Activated T-cell treated with anti-CD3 and anti-CD28 coated beads, Interleukin-2, amount 50 U/mL, for 24 hours (primary cell): ENCODE measurements at regions not wholly inside any gene's neighbourhood (a gene's known extent, or its start where the extent isn't known, plus 50 kb on each side); places are given as distances from the start of the nearest gene placed in this dataset.

Experiments used
- DNase-seq: peaks from one replicate; pipeline ENCODE4 v3.0.0-alpha.2; 2020
- H3K27ac Mint-ChIP-seq: 2 replicates; pipeline ENCODE4 v1.8.0; 2020; ENCODE audit warnings: mild to moderate bottlenecking, mixed read lengths
- H3K27me3 Mint-ChIP-seq: 2 replicates; pipeline ENCODE4 v1.8.0; 2020; ENCODE audit warnings: mixed read lengths
- H3K36me3 Mint-ChIP-seq: 2 replicates; pipeline ENCODE4 v1.8.0; 2020; ENCODE audit warnings: low read depth, mixed read lengths
- H3K4me1 Mint-ChIP-seq: 2 replicates; pipeline ENCODE4 v1.8.0; 2020; ENCODE audit warnings: low read depth, mixed read lengths
- H3K4me3 Mint-ChIP-seq: 2 replicates; pipeline ENCODE4 v1.8.0; 2020; ENCODE audit warnings: mild to moderate bottlenecking, moderate library complexity, mixed read lengths
- H3K9me3 Mint-ChIP-seq: 2 replicates; pipeline ENCODE4 v1.8.0; 2020; ENCODE audit warnings: mixed read lengths

- DNase-seq = no peak
- H3K9me3 Mint-ChIP-seq = no peaks in the 10 kb centered on the region
- no peak overlapping the region for H3K4me3 Mint-ChIP-seq
- no peak overlapping the region for H3K27ac Mint-ChIP-seq
- H3K4me1 Mint-ChIP-seq = peaks cover 7% of the 10 kb centered on the region
- H3K27me3 Mint-ChIP-seq = no peaks in the 10 kb centered on the region
- H3K36me3 Mint-ChIP-seq = no peaks in the 10 kb centered on the region
These were observed 634.0 kb downstream of the OTOL1 start for GRCh38 chr3:162130582-162130981.

- Mint-ChIP-seq H3K9me3 (no peaks in the 10 kb centered on the region), H3K36me3 (no peaks in the 10 kb centered on the region), H3K4me3 (no peak overlapping the region), H3K4me1 (peaks cover 7% of the 10 kb centered on the region), H3K27ac (no peak overlapping the region), H3K27me3 (no peaks in the 10 kb centered on the region)
- DNase-seq = no peak
These were observed 636.4 kb downstream of the OTOL1 start for GRCh38 chr3:162132981-162133380.

GRCh38 chr3:162134571-162134970, 638.0 kb downstream of the OTOL1 start:
- no peaks in the 10 kb centered on the region for H3K36me3 Mint-ChIP-seq
- no peaks in the 10 kb centered on the region for H3K9me3 Mint-ChIP-seq
- no peak overlapping the region for H3K4me3 Mint-ChIP-seq
- no peaks in the 10 kb centered on the region for H3K27me3 Mint-ChIP-seq
- H3K4me1 Mint-ChIP-seq = peaks cover 7% of the 10 kb centered on the region
- H3K27ac Mint-ChIP-seq = no peak overlapping the region
- DNase-seq = no peak

- H3K4me1 Mint-ChIP-seq = peaks cover 7% of the 10 kb centered on the region
- DNase-seq = no peak
- H3K27ac Mint-ChIP-seq = no peak overlapping the region
- no peaks in the 10 kb centered on the region for H3K36me3 Mint-ChIP-seq
- H3K27me3 Mint-ChIP-seq = no peaks in the 10 kb centered on the region
- H3K9me3 Mint-ChIP-seq = no peaks in the 10 kb centered on the region
- H3K4me3 Mint-ChIP-seq = no peak overlapping the region
These were observed 639.5 kb downstream of the OTOL1 start for GRCh38 chr3:162136136-162136535.

GRCh38 chr3:162138509-162138908, 641.9 kb downstream of the OTOL1 start:
- Mint-ChIP-seq H3K36me3 (no peaks in the 10 kb centered on the region), H3K27ac (no peak overlapping the region), H3K27me3 (no peaks in the 10 kb centered on the region), H3K9me3 (no peaks in the 10 kb centered on the region), H3K4me3 (no peak overlapping the region), H3K4me1 (peaks cover 7% of the 10 kb centered on the region)
- DNase-seq = no peak

GRCh38 chr3:162139841-162140240, 643.2 kb downstream of the OTOL1 start:
- no peak for DNase-seq
- no peak overlapping the region for H3K27ac Mint-ChIP-seq
- H3K27me3 Mint-ChIP-seq = no peaks in the 10 kb centered on the region
- no peaks in the 10 kb centered on the region for H3K4me1 Mint-ChIP-seq
- H3K36me3 Mint-ChIP-seq = no peaks in the 10 kb centered on the region
- H3K9me3 Mint-ChIP-seq = no peaks in the 10 kb centered on the region
- H3K4me3 Mint-ChIP-seq = no peak overlapping the region

- Mint-ChIP-seq H3K9me3 (no peaks in the 10 kb centered on the region), H3K4me1 (no peaks in the 10 kb centered on the region), H3K27me3 (no peaks in the 10 kb centered on the region), H3K27ac (no peak overlapping the region), H3K4me3 (no peak overlapping the region), H3K36me3 (no peaks in the 10 kb centered on the region)
- DNase-seq = no peak
These were observed 644.7 kb downstream of the OTOL1 start for GRCh38 chr3:162141272-162141791.

- Mint-ChIP-seq H3K36me3 (no peaks in the 10 kb centered on the region), H3K4me1 (no peaks in the 10 kb centered on the region), H3K4me3 (no peak overlapping the region), H3K27ac (no peak overlapping the region), H3K9me3 (no peaks in the 10 kb centered on the region), H3K27me3 (no peaks in the 10 kb centered on the region)
- DNase-seq = no peak
These were observed 645.9 kb downstream of the OTOL1 start for GRCh38 chr3:162142511-162142910.

GRCh38 chr3:162143180-162143579, 646.6 kb downstream of the OTOL1 start:
- Mint-ChIP-seq H3K4me1 (no peaks in the 10 kb centered on the region), H3K9me3 (no peaks in the 10 kb centered on the region), H3K4me3 (no peak overlapping the region), H3K27ac (no peak overlapping the region), H3K27me3 (no peaks in the 10 kb centered on the region), H3K36me3 (no peaks in the 10 kb centered on the region)
- no peak for DNase-seq

- Mint-ChIP-seq H3K4me1 (no peaks in the 10 kb centered on the region), H3K27me3 (no peaks in the 10 kb centered on the region), H3K4me3 (no peak overlapping the region), H3K9me3 (no peaks in the 10 kb centered on the region), H3K36me3 (no peaks in the 10 kb centered on the region), H3K27ac (no peak overlapping the region)
- no peak for DNase-seq
These were observed 651.4 kb downstream of the OTOL1 start for GRCh38 chr3:162147996-162148395.

- no peaks in the 10 kb centered on the region for H3K36me3 Mint-ChIP-seq
- no peak overlapping the region for H3K27ac Mint-ChIP-seq
- no peaks in the 10 kb centered on the region for H3K4me1 Mint-ChIP-seq
- H3K4me3 Mint-ChIP-seq = no peak overlapping the region
- no peak for DNase-seq
- no peaks in the 10 kb centered on the region for H3K9me3 Mint-ChIP-seq
- H3K27me3 Mint-ChIP-seq = no peaks in the 10 kb centered on the region
These were observed 654.2 kb downstream of the OTOL1 start for GRCh38 chr3:162150790-162151189.

GRCh38 chr3:162152636-162153035, 656.0 kb downstream of the OTOL1 start:
- Mint-ChIP-seq H3K27me3 (no peaks in the 10 kb centered on the region), H3K4me1 (no peaks in the 10 kb centered on the region), H3K36me3 (no peaks in the 10 kb centered on the region), H3K9me3 (no peaks in the 10 kb centered on the region), H3K4me3 (no peak overlapping the region), H3K27ac (no peak overlapping the region)
- DNase-seq = no peak

- H3K27ac Mint-ChIP-seq = no peak overlapping the region
- H3K4me1 Mint-ChIP-seq = no peaks in the 10 kb centered on the region
- no peaks in the 10 kb centered on the region for H3K36me3 Mint-ChIP-seq
- no peaks in the 10 kb centered on the region for H3K27me3 Mint-ChIP-seq
- H3K9me3 Mint-ChIP-seq = peaks cover 5% of the 10 kb centered on the region
- H3K4me3 Mint-ChIP-seq = no peak overlapping the region
- DNase-seq = no peak
These were observed 665.0 kb downstream of the OTOL1 start for GRCh38 chr3:162161595-162161994.

- Mint-ChIP-seq H3K27ac (no peak overlapping the region), H3K9me3 (peaks cover 5% of the 10 kb centered on the region), H3K4me1 (no peaks in the 10 kb centered on the region), H3K36me3 (no peaks in the 10 kb centered on the region), H3K4me3 (no peak overlapping the region), H3K27me3 (no peaks in the 10 kb centered on the region)
- DNase-seq = no peak
These were observed 668.7 kb downstream of the OTOL1 start for GRCh38 chr3:162165346-162165745.

- H3K27me3 Mint-ChIP-seq = no peaks in the 10 kb centered on the region
These were observed 669.9 kb downstream of the OTOL1 start for GRCh38 chr3:162166543-162166942.

GRCh38 chr3:162168715-162169114, 672.1 kb downstream of the OTOL1 start:
- H3K36me3 Mint-ChIP-seq = no peaks in the 10 kb centered on the region
- no peak overlapping the region for H3K27ac Mint-ChIP-seq
- no peak for DNase-seq
- H3K27me3 Mint-ChIP-seq = no peaks in the 10 kb centered on the region
- H3K4me3 Mint-ChIP-seq = no peak overlapping the region
- peaks cover 11% of the 10 kb centered on the region for H3K9me3 Mint-ChIP-seq
- no peaks in the 10 kb centered on the region for H3K4me1 Mint-ChIP-seq

More at GRCh38 chr3:162166543-162166942, 669.9 kb downstream of the OTOL1 start:
- H3K9me3 Mint-ChIP-seq = peaks cover 5% of the 10 kb centered on the region
- no peak overlapping the region for H3K4me3 Mint-ChIP-seq
- no peak for DNase-seq
- H3K4me1 Mint-ChIP-seq = no peaks in the 10 kb centered on the region
- no peak overlapping the region for H3K27ac Mint-ChIP-seq
- no peaks in the 10 kb centered on the region for H3K36me3 Mint-ChIP-seq
